ENCODE measurements at regions not wholly inside any gene's neighbourhood (a gene's known extent, or its start where the extent isn't known, plus 50 kb on each side); places are given as distances from the start of the nearest gene placed in this dataset.

DNA sequence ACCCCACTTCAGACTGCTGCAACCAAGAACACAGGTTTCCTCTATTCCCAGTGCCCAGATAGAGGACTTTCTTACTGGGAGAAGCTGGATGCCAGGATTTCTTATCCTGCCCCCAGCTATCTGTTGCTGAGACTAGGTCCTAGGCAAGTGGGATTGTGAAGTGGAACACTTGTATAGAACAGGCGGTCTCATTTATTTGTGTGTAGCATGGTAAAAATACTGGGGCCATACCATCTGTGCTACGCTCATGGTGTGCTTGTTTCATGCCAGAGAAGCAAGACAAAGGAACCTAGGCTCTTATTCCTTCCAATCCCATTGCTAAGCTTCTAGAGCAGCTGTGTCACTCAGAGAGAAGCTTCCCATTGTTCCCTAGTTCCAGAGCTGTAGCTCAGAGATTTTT is 191.5 kb upstream of the EPHA6 start:
- TF ChIP-seq SIN3A (IDR thresholded peaks at IDR 0.05; ENCODE audit: borderline replicate concordance, insufficient read depth, low read depth, low read length) (no peak), POLR2AphosphoS5 (IDR thresholded peaks at IDR 0.05; ENCODE audit: low read depth, low read length) (no peak), TCF7L2 (IDR thresholded peaks at IDR 0.05; ENCODE audit: low read depth, low read length) (no peak)
- TF ChIP-seq, protein P1, sequence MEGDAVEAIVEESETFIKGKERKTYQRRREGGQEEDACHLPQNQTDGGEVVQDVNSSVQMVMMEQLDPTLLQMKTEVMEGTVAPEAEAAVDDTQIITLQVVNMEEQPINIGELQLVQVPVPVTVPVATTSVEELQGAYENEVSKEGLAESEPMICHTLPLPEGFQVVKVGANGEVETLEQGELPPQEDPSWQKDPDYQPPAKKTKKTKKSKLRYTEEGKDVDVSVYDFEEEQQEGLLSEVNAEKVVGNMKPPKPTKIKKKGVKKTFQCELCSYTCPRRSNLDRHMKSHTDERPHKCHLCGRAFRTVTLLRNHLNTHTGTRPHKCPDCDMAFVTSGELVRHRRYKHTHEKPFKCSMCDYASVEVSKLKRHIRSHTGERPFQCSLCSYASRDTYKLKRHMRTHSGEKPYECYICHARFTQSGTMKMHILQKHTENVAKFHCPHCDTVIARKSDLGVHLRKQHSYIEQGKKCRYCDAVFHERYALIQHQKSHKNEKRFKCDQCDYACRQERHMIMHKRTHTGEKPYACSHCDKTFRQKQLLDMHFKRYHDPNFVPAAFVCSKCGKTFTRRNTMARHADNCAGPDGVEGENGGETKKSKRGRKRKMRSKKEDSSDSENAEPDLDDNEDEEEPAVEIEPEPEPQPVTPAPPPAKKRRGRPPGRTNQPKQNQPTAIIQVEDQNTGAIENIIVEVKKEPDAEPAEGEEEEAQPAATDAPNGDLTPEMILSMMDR (IDR thresholded peaks at IDR 0.05) = no peak
- TF ChIP-seq, protein P2, sequence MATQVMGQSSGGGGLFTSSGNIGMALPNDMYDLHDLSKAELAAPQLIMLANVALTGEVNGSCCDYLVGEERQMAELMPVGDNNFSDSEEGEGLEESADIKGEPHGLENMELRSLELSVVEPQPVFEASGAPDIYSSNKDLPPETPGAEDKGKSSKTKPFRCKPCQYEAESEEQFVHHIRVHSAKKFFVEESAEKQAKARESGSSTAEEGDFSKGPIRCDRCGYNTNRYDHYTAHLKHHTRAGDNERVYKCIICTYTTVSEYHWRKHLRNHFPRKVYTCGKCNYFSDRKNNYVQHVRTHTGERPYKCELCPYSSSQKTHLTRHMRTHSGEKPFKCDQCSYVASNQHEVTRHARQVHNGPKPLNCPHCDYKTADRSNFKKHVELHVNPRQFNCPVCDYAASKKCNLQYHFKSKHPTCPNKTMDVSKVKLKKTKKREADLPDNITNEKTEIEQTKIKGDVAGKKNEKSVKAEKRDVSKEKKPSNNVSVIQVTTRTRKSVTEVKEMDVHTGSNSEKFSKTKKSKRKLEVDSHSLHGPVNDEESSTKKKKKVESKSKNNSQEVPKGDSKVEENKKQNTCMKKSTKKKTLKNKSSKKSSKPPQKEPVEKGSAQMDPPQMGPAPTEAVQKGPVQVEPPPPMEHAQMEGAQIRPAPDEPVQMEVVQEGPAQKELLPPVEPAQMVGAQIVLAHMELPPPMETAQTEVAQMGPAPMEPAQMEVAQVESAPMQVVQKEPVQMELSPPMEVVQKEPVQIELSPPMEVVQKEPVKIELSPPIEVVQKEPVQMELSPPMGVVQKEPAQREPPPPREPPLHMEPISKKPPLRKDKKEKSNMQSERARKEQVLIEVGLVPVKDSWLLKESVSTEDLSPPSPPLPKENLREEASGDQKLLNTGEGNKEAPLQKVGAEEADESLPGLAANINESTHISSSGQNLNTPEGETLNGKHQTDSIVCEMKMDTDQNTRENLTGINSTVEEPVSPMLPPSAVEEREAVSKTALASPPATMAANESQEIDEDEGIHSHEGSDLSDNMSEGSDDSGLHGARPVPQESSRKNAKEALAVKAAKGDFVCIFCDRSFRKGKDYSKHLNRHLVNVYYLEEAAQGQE (IDR thresholded peaks at IDR 0.05; ENCODE audit: insufficient read depth in 1 of 2, low read depth in 2 of 2, low read length in 1 of 2) = no peak
